ENCODE measurements at regions not wholly inside any gene's neighbourhood (a gene's known extent, or its start where the extent isn't known, plus 50 kb on each side); places are given as distances from the start of the nearest gene placed in this dataset.

GRCh38 chr15:62988701-62989100 is 53.8 kb upstream of the TPM1 start:
- Histone ChIP-seq H3K27ac (ENCODE audit: low read length) (no peak overlapping the region), H3K9ac (ENCODE audit: low read length) (no peak overlapping the region), H3K9me3 (ENCODE audit: low read length) (no peaks in the 10 kb centered on the region), H3K36me3 (ENCODE audit: insufficient read depth, low read length) (no peaks in the 10 kb centered on the region), H3K9me2 (ENCODE audit: insufficient read depth, low read length) (no peaks in the 10 kb centered on the region), H3F3A (ENCODE audit: insufficient read depth, low read length, poor library complexity, severe bottlenecking) (no peaks in the 10 kb centered on the region), H3K4me2 (ENCODE audit: low read length) (no peak overlapping the region), H2AFZ (ENCODE audit: low read depth, low read length) (no peak overlapping the region), H3K27me3 (ENCODE audit: insufficient read depth, low read depth, low read length) (no peaks in the 10 kb centered on the region), H4K20me1 (ENCODE audit: insufficient read depth) (no peaks in the 10 kb centered on the region), H3K79me2 (replicated peaks; ENCODE audit: insufficient read depth, low read length) (no peaks in the 10 kb centered on the region), H3K4me3 (ENCODE audit: low read length) (no peak overlapping the region)
- TF ChIP-seq TAF1 (IDR thresholded peaks at IDR 0.05; ENCODE audit: low read depth) (no peak), CTCF (IDR thresholded peaks at IDR 0.05; ENCODE audit: poor library complexity, severe bottlenecking) (no peak), EP300 (conservative IDR thresholded peaks at IDR 0.05; ENCODE audit: poor library complexity, severe bottlenecking) (no peak), EZH2 (IDR thresholded peaks at IDR 0.05; ENCODE audit: borderline replicate concordance, insufficient read depth, low read length, poor library complexity, severe bottlenecking) (no peak), REST (IDR thresholded peaks at IDR 0.05; ENCODE audit: borderline replicate concordance) (no peak), MXI1 (conservative IDR thresholded peaks at IDR 0.05; ENCODE audit: poor library complexity, severe bottlenecking) (no peak)

- Histone ChIP-seq H3K9me2 (ENCODE audit: insufficient read depth, low read length) (no peaks in the 10 kb centered on the region), H3K27me3 (ENCODE audit: insufficient read depth, low read depth, low read length) (no peaks in the 10 kb centered on the region), H3K79me2 (replicated peaks; ENCODE audit: insufficient read depth, low read length) (no peaks in the 10 kb centered on the region), H3K27ac (ENCODE audit: low read length) (no peak overlapping the region), H2AFZ (ENCODE audit: low read depth, low read length) (no peak overlapping the region), H3F3A (ENCODE audit: insufficient read depth, low read length, poor library complexity, severe bottlenecking) (no peaks in the 10 kb centered on the region), H4K20me1 (ENCODE audit: insufficient read depth) (no peaks in the 10 kb centered on the region), H3K4me2 (ENCODE audit: low read length) (no peak overlapping the region), H3K9ac (ENCODE audit: low read length) (no peak overlapping the region), H3K9me3 (ENCODE audit: low read length) (no peaks in the 10 kb centered on the region), H3K36me3 (ENCODE audit: insufficient read depth, low read length) (no peaks in the 10 kb centered on the region), H3K4me3 (ENCODE audit: low read length) (no peak overlapping the region)
- no peak for TF ChIP-seq CTCF (IDR thresholded peaks at IDR 0.05; ENCODE audit: poor library complexity, severe bottlenecking)
These were observed 53.0 kb upstream of the TPM1 start for GRCh38 chr15:62989366-62990055.
